IMR-90 (cell line): ENCODE measurements at regions not wholly inside any gene's neighbourhood (a gene's known extent, or its start where the extent isn't known, plus 50 kb on each side); places are given as distances from the start of the nearest gene placed in this dataset.

Experiments
- CTCF ChIP-seq: conservative IDR thresholded peaks from 2 replicates; pipeline ENCODE4 v1.5.1; 2012; ENCODE audit warnings: mild to moderate bottlenecking, low read depth, low read length, improper control_type of control experiment
- MAZ ChIP-seq: IDR thresholded peaks from 2 replicates; pipeline ENCODE4 v1.6.1; 2012; ENCODE audit warnings: low read depth, mild to moderate bottlenecking, low read length, improper control_type of control experiment, moderate library complexity, borderline replicate concordance
- NFE2L2 ChIP-seq: fragments of 150-350 bp; IDR thresholded peaks from 2 replicates; pipeline ENCODE4 v1.6.1; 2016; ENCODE audit warnings: low read depth, mild to moderate bottlenecking, low read length
- POLR2A ChIP-seq: IDR thresholded peaks from 2 replicates; pipeline ENCODE4 v1.6.1; 2012; ENCODE audit warnings: mild to moderate bottlenecking, low read depth, low read length
- USF2 ChIP-seq: fragments of 150-350 bp; IDR thresholded peaks from 2 replicates; pipeline ENCODE4 v1.6.1; 2017; ENCODE audit warnings: mild to moderate bottlenecking, antibody characterized with exemption, low read length, low read depth

- TF ChIP-seq MAZ (no peak), POLR2A (no peak), CTCF (no peak), NFE2L2 (no peak), USF2 (no peak)
These were observed 110.8 kb downstream of the SPRY1 start for GRCh38 chr4:123507376-123507775.
